ENCODE measurements at regions not wholly inside any gene's neighbourhood (a gene's known extent, or its start where the extent isn't known, plus 50 kb on each side); places are given as distances from the start of the nearest gene placed in this dataset.

GRCh38 chr17:56739376-56739775 is 94.3 kb downstream of the C17orf67 start:
- H2BK120ac ChIP-seq (ENCODE audit: low read depth, low read length), result no peak overlapping the region
- no peak overlapping the region for H3K4me3 ChIP-seq (ENCODE audit: insufficient read depth, low read depth, low read length)
- H3K27me3 ChIP-seq (ENCODE audit: control insufficient read depth, insufficient read depth, low read length), result no peaks in the 10 kb centered on the region
- no peak overlapping the region for H3K27ac ChIP-seq (ENCODE audit: insufficient read depth, low read length)
- no peaks in the 10 kb centered on the region for H3K36me3 ChIP-seq (ENCODE audit: control insufficient read depth, insufficient read depth, low read length)
- no peak overlapping the region for H3K9ac ChIP-seq (ENCODE audit: low read depth, low read length)
- H3K23ac ChIP-seq (ENCODE audit: low read depth, low read length), result peak overlapping the region; percentile 31; the same call in 1 of the 2 replicates
- no peak overlapping the region for H2AK5ac ChIP-seq (ENCODE audit: low read depth, low read length)
- TF ChIP-seq RCOR1 (IDR thresholded peaks at IDR 0.05; ENCODE audit: insufficient replicate concordance, low read length), result no peak
- no peak for TF ChIP-seq MAZ (IDR thresholded peaks at IDR 0.05; ENCODE audit: borderline replicate concordance, low read depth, low read length)
- no peak for TF ChIP-seq POLR2A (IDR thresholded peaks at IDR 0.05; ENCODE audit: low read depth, low read length)
- TF ChIP-seq USF2 (IDR thresholded peaks at IDR 0.05; ENCODE audit: low read depth, low read length), result no peak
- TF ChIP-seq RFX5 (IDR thresholded peaks at IDR 0.05; ENCODE audit: low read depth, low read length), result no peak
- TF ChIP-seq MXI1 (IDR thresholded peaks at IDR 0.05; ENCODE audit: borderline replicate concordance, low read depth, low read length), result no peak
- no peak for TF ChIP-seq MAFK (IDR thresholded peaks at IDR 0.05; ENCODE audit: low read depth, low read length)
- TF ChIP-seq CHD1 (IDR thresholded peaks at IDR 0.05; ENCODE audit: low read depth, low read length), result no peak
- TF ChIP-seq FOS (IDR thresholded peaks at IDR 0.05; ENCODE audit: low read depth, low read length), result no peak
- no peak for TF ChIP-seq CTCF (conservative IDR thresholded peaks at IDR 0.05; ENCODE audit: low read depth, low read length)
- no peak overlapping the region for H4K91ac ChIP-seq (ENCODE audit: insufficient read depth, low read depth, low read length)
- POLR2A ChIA-PET (ENCODE audit: unreplicated experiment), result no interaction called here
- H3K4me2 ChIP-seq (ENCODE audit: low read depth, low read length), result no peak overlapping the region
- in situ Hi-C loops (cut with MboI; ENCODE audit: low sequenced_read_pairs), result no loop called here
- no peak overlapping the region for H2AFZ ChIP-seq (replicated peaks; ENCODE audit: low read length, poor library complexity)
- H2BK20ac ChIP-seq (ENCODE audit: low read depth, low read length), result no peak overlapping the region
- no peaks in the 10 kb centered on the region for H4K20me1 ChIP-seq (ENCODE audit: insufficient read depth, low read length)
- DNase-seq (peak; percentile 65), ATAC-seq (ENCODE audit: low read depth) (no peak)
- H3K9me1 ChIP-seq (ENCODE audit: insufficient read depth, low read length), result peaks cover 4% of the 10 kb centered on the region; the same call in 1 of the 2 replicates
- CTCF ChIA-PET, result no interaction called here
- no peak overlapping the region for H3K14ac ChIP-seq (replicated peaks; ENCODE audit: low read depth, low read length)
- peak overlapping the region; percentile 31; the same call in 1 of the 2 replicates for H3K4ac ChIP-seq (ENCODE audit: low read depth, low read length)
- H4K5ac ChIP-seq (ENCODE audit: low read depth, low read length), result no peak overlapping the region
- no peak overlapping the region for H3K56ac ChIP-seq (ENCODE audit: extremely low read depth, insufficient read depth, low read length)
- no peak overlapping the region for H2BK5ac ChIP-seq (ENCODE audit: low read depth, low read length, poor library complexity, severe bottlenecking)
- H3K18ac ChIP-seq (ENCODE audit: low read depth, low read length), result no peak overlapping the region
- no peaks in the 10 kb centered on the region; the same call in 1 of the 2 replicates for H3K9me3 ChIP-seq (ENCODE audit: control insufficient read depth, insufficient read depth, low read length)
- H2AK9ac ChIP-seq (replicated peaks; ENCODE audit: low read depth, low read length, poor library complexity), result no peak overlapping the region
- H4K8ac ChIP-seq (ENCODE audit: low read depth in 2 of 2, low read length in 2 of 2), result no peak overlapping the region
- no peak overlapping the region for H2BK15ac ChIP-seq (ENCODE audit: low read depth, low read length)
- intact Hi-C loops (cut with micrococcal nuclease), result no loop called here
- dilution Hi-C loops (cut with HindIII; ENCODE audit: low sequenced_read_pairs, unreplicated experiment), result no loop called here
- H3K4me1 ChIP-seq (ENCODE audit: control insufficient read depth, insufficient read depth, low read length), result peaks cover 17% of the 10 kb centered on the region
- H3K79me1 ChIP-seq (ENCODE audit: low read depth in 1 of 2, low read length in 2 of 2), result no peaks in the 10 kb centered on the region
- no TSS peak for BruUV-seq (replicated peaks)

All from IMR-90 (cell line).